Common myeloid progenitor, CD34-positive (primary cell): ENCODE measurements at regions not wholly inside any gene's neighbourhood (a gene's known extent, or its start where the extent isn't known, plus 50 kb on each side); places are given as distances from the start of the nearest gene placed in this dataset.

Experiments used
- CTCF ChIA-PET: fragments of 350-600 bp; sonication (Branson Sonifier 250); formaldehyde crosslinking; loops from one replicate; lab custom pipeline; 2021; ENCODE audit warnings: antibody characterized with exemption; lab: Charles Lee
- POLR2A ChIA-PET: fragments of 350-600 bp; sonication (Branson Sonifier 250); formaldehyde crosslinking; loops from one replicate; lab custom pipeline; 2021; ENCODE audit warnings: antibody characterized with exemption; lab: Charles Lee
- DNase-seq, 3 donors: peaks; one replicate each; pipeline versions ENCODE4 v3.0.0 to v3.0.0-alpha.2; 2013
- H3K27ac ChIP-seq, 2 experiments: 1 replicate in 1 of 2; 2 replicates in 1 of 2; pipeline ENCODE4 v1.7.0; 2013; ENCODE audit warnings: inconsistent platforms in 2 of 2, low read length in 2 of 2, mild to moderate bottlenecking in 2 of 2, low read depth in 1 of 2, moderate library complexity in 1 of 2; ENCODE audit not compliant: severe bottlenecking in 2 of 2, insufficient read depth in 1 of 2, poor library complexity in 1 of 2
- H3K27me3 ChIP-seq, 5 experiments: replicated peaks in 2 of 5; 1 replicate in 3 of 5; 2 replicates in 2 of 5; pipeline versions ENCODE4 v1.6.1 to v1.7.0; 2013; ENCODE audit warnings: low read length in 4 of 5, mild to moderate bottlenecking in 2 of 5, moderate library complexity in 2 of 5, inconsistent platforms in 1 of 5; ENCODE audit not compliant: insufficient read depth in 5 of 5, control insufficient read depth in 4 of 5
- H3K36me3 ChIP-seq, 4 experiments: 1 replicate in 2 of 4; 2 replicates in 2 of 4; pipeline versions ENCODE4 v1.6.1 to v1.7.0; 2013; ENCODE audit warnings: low read length in 3 of 4, control low read depth in 1 of 4, mild to moderate bottlenecking in 1 of 4; ENCODE audit not compliant: control insufficient read depth in 4 of 4, insufficient read depth in 4 of 4
- H3K4me1 ChIP-seq, 4 experiments: 1 replicate in 3 of 4; 2 replicates in 1 of 4; pipeline versions ENCODE4 v1.6.1 to v1.7.1; 2013; ENCODE audit warnings: low read length in 3 of 4, mild to moderate bottlenecking in 3 of 4, control low read depth in 1 of 4, inconsistent platforms in 1 of 4, moderate library complexity in 1 of 4; ENCODE audit not compliant: control insufficient read depth in 4 of 4, insufficient read depth in 4 of 4; ENCODE audit errors: control extremely low read depth in 1 of 4
- H3K4me3 ChIP-seq, 7 experiments: 1 replicate in 4 of 7; 2 replicates in 3 of 7; pipeline versions ENCODE4 v1.5.1 to v1.7.0; 2013; ENCODE audit warnings: mild to moderate bottlenecking in 7 of 7, low read length in 6 of 7, moderate library complexity in 6 of 7, inconsistent platforms in 2 of 7, low read depth in 2 of 7, control low read depth in 1 of 7; ENCODE audit not compliant: insufficient read depth in 4 of 7, control insufficient read depth in 1 of 7; ENCODE audit errors: extremely low read depth in 1 of 7
- H3K9me3 ChIP-seq, 5 experiments: 1 replicate in 4 of 5; 2 replicates in 1 of 5; pipeline versions ENCODE4 v1.6.1 to v1.7.1; 2013; ENCODE audit warnings: low read length in 4 of 5, mild to moderate bottlenecking in 2 of 5, inconsistent platforms in 1 of 5, low read depth in 1 of 5, moderate library complexity in 1 of 5; ENCODE audit not compliant: control insufficient read depth in 4 of 5, insufficient read depth in 2 of 5; ENCODE audit errors: control extremely low read depth in 1 of 5
- WGBS: methylation state at CpG from one replicate; pipeline ENCODE4 v1.1.5; 2013; ENCODE audit not compliant: insufficient coverage; 5-methylcytosine and 5-hydroxymethylcytosine counted together

DNA sequence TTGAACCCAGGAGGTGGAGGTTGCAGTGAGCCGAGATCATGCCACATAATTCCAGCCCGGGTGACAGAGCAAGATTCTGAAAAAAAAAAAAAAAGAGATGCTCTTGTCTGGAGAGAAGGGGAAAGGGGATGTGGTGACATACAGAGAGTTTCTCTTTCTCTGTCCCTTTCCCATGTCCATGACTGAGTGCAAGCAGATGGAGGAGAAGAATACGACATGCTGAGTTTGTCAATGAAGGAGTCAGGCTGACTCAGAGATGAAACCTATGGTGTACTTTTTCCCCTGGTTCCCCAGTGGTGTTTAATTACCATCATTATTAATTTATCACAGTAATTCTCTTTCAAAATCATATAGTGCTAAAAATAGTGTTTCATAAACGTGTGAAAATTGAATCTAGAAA lies 448.8 kb downstream of the FOXO1 start:
- Histone ChIP-seq H3K9me3 (no peaks in the 10 kb centered on the region), H3K36me3 (no peaks in the 10 kb centered on the region), H3K4me3 (no peak overlapping the region), H3K4me1 (peaks cover 0 to 10% (median 5%) of the 10 kb centered on the region in 4 experiments), H3K27me3 (peaks cover 0 to 4% (median 0%) of the 10 kb centered on the region in 5 experiments), H3K27ac (no peak overlapping the region)
- WGBS, result no CpG with 5 or more reads among the region's 4 CpGs
- ChIA-PET POLR2A (interaction anchor here (0.6 kb wide), 1 partner anchor 464 kb away, joined by 3 read pairs; no protein-coding TSS in a partner anchor), CTCF (no interaction called here)
- peak in 1 of 3 donors; percentile 36 for DNase-seq

DNA sequence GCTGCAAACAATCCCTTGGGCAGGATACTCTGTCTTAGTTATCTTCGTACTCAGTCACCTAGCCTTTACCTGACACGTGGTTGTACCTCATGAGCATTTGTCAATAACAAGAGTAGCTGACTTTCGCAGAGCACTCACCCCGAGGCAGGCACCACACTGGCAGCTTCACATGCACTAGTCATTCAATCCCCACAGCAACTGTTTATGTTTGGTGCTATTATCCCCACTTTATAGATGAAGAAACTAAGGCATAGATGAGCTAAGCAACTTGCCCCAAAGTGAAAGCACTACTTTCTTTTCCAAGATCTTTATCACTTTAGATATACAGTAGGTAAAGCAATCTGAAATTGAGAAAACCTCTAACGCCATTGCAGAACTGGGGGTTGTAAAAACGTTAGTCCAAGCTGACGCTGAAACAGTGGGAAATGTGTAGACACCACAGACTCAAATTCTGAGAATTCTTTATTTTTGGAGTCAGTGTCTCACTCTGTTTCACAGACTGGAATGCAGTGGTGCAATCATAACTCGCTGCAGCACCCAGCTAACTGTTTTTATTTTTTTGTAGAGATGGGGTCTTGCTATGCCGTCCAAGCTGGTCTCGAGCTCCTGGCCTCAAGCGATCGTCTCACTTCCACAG lies 446.0 kb downstream of the FOXO1 start:
- POLR2A ChIA-PET, result no interaction called here
- Histone ChIP-seq H3K27me3 (peaks cover 0 to 5% (median 0%) of the 10 kb centered on the region in 5 experiments), H3K27ac (no peak overlapping the region), H3K9me3 (no peaks in the 10 kb centered on the region), H3K4me3 (no peak overlapping the region), H3K36me3 (no peaks in the 10 kb centered on the region), H3K4me1 (peaks cover 0 to 10% (median 5%) of the 10 kb centered on the region in 4 experiments)
- CTCF ChIA-PET, result interaction anchor here (0.6 to 1.8 kb wide), 3 partner anchors 16 to 134 kb away, joined by 3 to 4 read pairs (median 3); no protein-coding TSS in a partner anchor
- 98% methylated on average over 9 of the region's 12 CpGs for WGBS
- no peak for DNase-seq

DNA sequence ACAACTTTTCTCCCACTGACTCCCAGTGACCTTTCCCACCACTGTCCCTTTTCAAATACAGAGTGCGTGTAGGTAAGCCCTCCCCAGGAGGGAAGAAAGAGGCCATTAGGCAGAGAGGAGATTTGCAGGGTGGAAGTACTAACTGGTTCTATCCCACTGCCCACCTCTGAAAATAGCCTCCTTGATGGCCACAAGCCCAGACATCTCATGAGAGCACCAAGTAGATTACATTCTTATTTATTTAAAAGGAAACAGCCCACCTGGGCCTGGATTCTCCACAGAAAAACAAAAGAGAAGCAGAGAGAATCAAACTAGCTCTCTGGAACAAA lies 445.3 kb downstream of the FOXO1 start:
- H3K4me3 ChIP-seq, result no peak overlapping the region
- ChIA-PET CTCF (interaction anchor here (1.1 to 1.8 kb wide), 2 partner anchors 17 to 26 kb away, joined by 3 to 4 read pairs; no protein-coding TSS in a partner anchor), POLR2A (no interaction called here)
- no peaks in the 10 kb centered on the region for H3K9me3 ChIP-seq
- H3K36me3 ChIP-seq, result no peaks in the 10 kb centered on the region
- H3K27me3 ChIP-seq, result peaks cover 0 to 9% (median 0%) of the 10 kb centered on the region in 5 experiments
- no peak overlapping the region for H3K27ac ChIP-seq
- DNase-seq, result no peak
- WGBS, result no CpG with 5 or more reads among the region's 1 CpG
- peaks cover 0 to 10% (median 5%) of the 10 kb centered on the region in 4 experiments for H3K4me1 ChIP-seq

DNA sequence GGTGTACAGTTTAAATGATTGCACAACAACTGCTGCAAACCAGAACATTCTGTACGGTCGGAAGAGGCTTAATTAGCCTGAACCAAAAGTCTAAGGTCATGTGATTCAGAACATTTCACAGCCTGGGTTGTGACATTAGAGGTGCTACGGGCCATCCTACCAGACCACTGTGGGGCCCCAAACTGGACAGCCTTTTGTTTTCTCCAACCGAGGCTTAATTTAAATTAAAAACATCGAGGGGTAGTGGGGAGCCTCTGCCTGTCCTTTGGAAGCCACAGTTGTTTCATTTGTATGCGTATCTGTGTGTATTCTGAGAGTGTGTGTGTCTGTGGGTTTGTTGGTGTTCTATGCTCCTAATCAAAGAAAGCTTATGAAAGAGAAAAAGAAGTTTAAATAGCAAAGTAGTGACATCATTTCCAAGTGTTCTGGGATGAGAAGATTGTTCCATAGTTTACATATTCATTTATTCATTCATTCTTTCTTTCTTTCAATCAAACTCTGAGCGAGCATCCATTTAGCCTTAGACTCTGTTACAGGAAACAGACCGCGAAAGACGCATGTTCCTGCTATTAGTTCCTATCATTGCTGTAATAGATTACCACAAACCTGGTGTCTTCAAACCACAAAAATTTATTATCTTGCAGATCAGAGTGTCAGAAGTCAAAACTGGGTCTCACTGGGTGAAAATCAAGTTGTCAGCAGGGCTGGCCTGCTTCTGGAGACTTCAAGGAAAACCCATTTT lies 444.8 kb downstream of the FOXO1 start:
- peak; percentile 38 to 80 (median 73) for DNase-seq
- no peak overlapping the region for H3K27ac ChIP-seq
- H3K27me3 ChIP-seq, result peaks cover 0 to 9% (median 0%) of the 10 kb centered on the region in 5 experiments
- peaks cover 0 to 10% (median 5%) of the 10 kb centered on the region in 4 experiments for H3K4me1 ChIP-seq
- 29% methylated on average over 6 of the region's 10 CpGs for WGBS
- no peaks in the 10 kb centered on the region for H3K36me3 ChIP-seq
- H3K4me3 ChIP-seq, result no peak overlapping the region
- no peaks in the 10 kb centered on the region for H3K9me3 ChIP-seq
- CTCF ChIA-PET, result interaction anchor here (1.8 kb wide), 1 partner anchor 17 kb away, joined by 4 read pairs; no protein-coding TSS in a partner anchor
- POLR2A ChIA-PET, result no interaction called here

DNA sequence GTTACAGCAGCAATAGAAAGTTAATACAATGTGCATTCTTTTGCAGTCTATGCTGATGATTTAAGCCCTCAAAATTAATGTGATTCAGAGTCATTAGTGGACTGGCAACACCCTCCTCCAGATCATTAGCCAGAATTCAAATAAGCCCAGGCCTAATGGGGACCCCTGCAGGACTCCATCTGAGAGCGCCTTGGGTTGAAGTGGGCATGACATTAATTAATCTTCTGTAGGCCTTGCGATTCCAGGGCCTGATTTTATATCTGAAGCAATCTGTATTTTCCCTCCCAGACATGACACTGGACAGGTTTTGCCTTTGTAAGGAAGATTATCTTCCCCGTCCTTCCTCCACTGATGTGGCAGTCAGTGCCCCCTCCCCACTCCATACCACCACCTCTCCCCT lies 442.9 kb downstream of the FOXO1 start:
- 90% methylated on average over 2 of the region's 3 CpGs for WGBS
- POLR2A ChIA-PET, result no interaction called here
- CTCF ChIA-PET, result no interaction called here

DNA sequence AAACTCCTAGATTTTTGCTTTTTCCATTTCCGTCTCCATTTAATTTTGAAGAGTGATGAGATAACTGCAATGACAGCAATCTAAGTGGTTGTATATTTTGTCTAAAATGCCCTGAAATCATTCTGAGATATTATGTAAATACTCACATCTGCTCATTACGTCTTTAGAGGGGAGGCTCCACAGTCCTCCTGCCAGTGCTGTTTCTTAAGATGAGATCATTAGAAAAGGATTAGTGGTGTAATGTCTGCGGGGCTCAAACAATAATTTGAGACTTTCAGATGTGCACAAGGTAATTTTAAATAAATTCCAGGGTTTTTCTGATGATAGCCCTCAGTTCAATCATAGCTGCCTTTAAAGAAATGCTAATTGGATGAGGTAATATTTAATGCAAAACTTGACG lies 437.9 kb downstream of the FOXO1 start:
- Histone ChIP-seq H3K9me3 (no peaks in the 10 kb centered on the region), H3K27me3 (peaks cover 0 to 6% (median 0%) of the 10 kb centered on the region in 5 experiments), H3K4me1 (peaks cover 3 to 20% (median 9%) of the 10 kb centered on the region in 4 experiments), H3K4me3 (no peak overlapping the region), H3K36me3 (no peaks in the 10 kb centered on the region), H3K27ac (no peak overlapping the region)
- ChIA-PET POLR2A (no interaction called here), CTCF (no interaction called here)
- no peak for DNase-seq
- WGBS, result 100% methylated on average over 2 of the region's 4 CpGs

More for the DNA sequence above, 442.9 kb downstream of the FOXO1 start:
- no peak overlapping the region for H3K4me3 ChIP-seq
- peaks cover 0 to 10% (median 5%) of the 10 kb centered on the region in 4 experiments for H3K4me1 ChIP-seq
- H3K27ac ChIP-seq, result no peak overlapping the region
- H3K9me3 ChIP-seq, result no peaks in the 10 kb centered on the region
- no peaks in the 10 kb centered on the region for H3K36me3 ChIP-seq
- peaks cover 0 to 9% (median 0%) of the 10 kb centered on the region in 5 experiments for H3K27me3 ChIP-seq
- no peak for DNase-seq

DNA sequence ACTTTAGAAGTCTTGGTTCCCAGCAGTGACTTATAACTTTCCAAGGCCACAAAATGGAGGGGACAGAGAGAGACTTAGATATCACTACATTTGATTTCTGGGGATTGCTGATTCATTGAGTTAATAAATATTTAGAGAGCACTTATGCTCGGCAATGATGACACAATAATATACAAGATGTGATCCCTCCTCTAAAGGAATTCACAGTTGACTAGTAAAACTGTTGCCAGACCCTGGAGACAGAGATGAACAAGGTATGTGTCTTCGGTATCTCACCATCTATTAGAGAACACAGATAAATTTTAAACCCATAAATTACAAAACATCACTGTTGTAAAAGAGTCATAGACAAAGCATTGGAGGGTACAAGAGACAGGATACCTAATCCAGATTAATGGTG lies 437.5 kb downstream of the FOXO1 start:
- ChIA-PET CTCF (no interaction called here), POLR2A (no interaction called here)
- Histone ChIP-seq H3K4me1 (peaks cover 3 to 20% (median 9%) of the 10 kb centered on the region in 4 experiments), H3K36me3 (no peaks in the 10 kb centered on the region), H3K9me3 (no peaks in the 10 kb centered on the region), H3K27me3 (peaks cover 0 to 6% (median 0%) of the 10 kb centered on the region in 5 experiments), H3K27ac (no peak overlapping the region), H3K4me3 (no peak overlapping the region)
- WGBS, result no CpG with 5 or more reads among the region's 2 CpGs
- no peak for DNase-seq
